ENCODE measurements at regions not wholly inside any gene's neighbourhood (a gene's known extent, or its start where the extent isn't known, plus 50 kb on each side); places are given as distances from the start of the nearest gene placed in this dataset.

GRCh38 chr5:14003513-14003912 is 59.0 kb upstream of the DNAH5 start:
- Histone ChIP-seq H3K4me3 (no peak overlapping the region), H3K4me1 (peaks cover 0 to 4% (median 0%) of the 10 kb centered on the region in 6 donors), H3K27ac (peak overlapping the region in 4 of 8 donors; percentile 26 to 50 (median 30)), H3K36me3 (no peaks in the 10 kb centered on the region), H3K27me3 (replicated peaks in 1 of 7) (no peaks in the 10 kb centered on the region), H3K9me3 (peaks cover 0 to 8% (median 2%) of the 10 kb centered on the region in 8 donors)
- TF ChIP-seq POLR2A (IDR thresholded peaks at IDR 0.05) (no peak), CTCF (IDR thresholded peaks at IDR 0.05 in 8 of 11, conservative IDR thresholded peaks at IDR 0.05 in 3 of 11) (no peak), POLR2AphosphoS5 (IDR thresholded peaks at IDR 0.05) (no peak)
- WGBS, 5 donors = 76 to 94% (median 91%) methylated on average over 2 of the region's 2 CpGs
- no peak for DNase-seq
- intact Hi-C loops (cut with DNase I; ENCODE audit: low total_unique reads) = no loop called here

- Histone ChIP-seq H3K4me3 (no peak overlapping the region), H3K4me1 (no peaks in the 10 kb centered on the region), H3K36me3 (no peaks in the 10 kb centered on the region), H3K27ac (no peak overlapping the region), H3K9me3 (peaks cover 0 to 21% (median 17%) of the 10 kb centered on the region in 8 donors), H3K27me3 (replicated peaks in 1 of 7) (peaks cover 0 to 9% (median 0%) of the 10 kb centered on the region in 7 donors)
- no peak for DNase-seq
- WGBS, 5 donors = 56 to 88% (median 64%) methylated on average over 4 of the region's 4 CpGs
- TF ChIP-seq POLR2AphosphoS5 (IDR thresholded peaks at IDR 0.05) = no peak
- intact Hi-C loops (cut with DNase I; ENCODE audit: low total_unique reads) = no loop called here
These were observed 53.8 kb upstream of the DNAH5 start for GRCh38 chr5:13998254-13998653.

- no peak for TF ChIP-seq CTCF (IDR thresholded peaks at IDR 0.05 in 8 of 11, conservative IDR thresholded peaks at IDR 0.05 in 3 of 11)
- TF ChIP-seq POLR2A (IDR thresholded peaks at IDR 0.05) = no peak
- no peak for TF ChIP-seq POLR2AphosphoS5 (IDR thresholded peaks at IDR 0.05)
- intact Hi-C loops (cut with DNase I; ENCODE audit: low total_unique reads) = no loop called here
- no peak overlapping the region for H3K27ac ChIP-seq
- no peak overlapping the region for H3K4me3 ChIP-seq
- no peaks in the 10 kb centered on the region for H3K4me1 ChIP-seq
- peaks cover 0 to 9% (median 0%) of the 10 kb centered on the region in 7 donors for H3K27me3 ChIP-seq (replicated peaks in 1 of 7)
- H3K9me3 ChIP-seq = peaks cover 0 to 21% (median 16%) of the 10 kb centered on the region in 8 donors
- H3K36me3 ChIP-seq = no peaks in the 10 kb centered on the region
- WGBS, 5 donors = 92 to 94% (median 93%) methylated on average over 2 of the region's 2 CpGs
- no peak for DNase-seq
These were observed 53.0 kb upstream of the DNAH5 start for GRCh38 chr5:13997514-13997913.

GRCh38 chr5:13994621-13995253 is 50.2 kb upstream of the DNAH5 start:
- H3K9me3 ChIP-seq = peaks cover 0 to 21% (median 16%) of the 10 kb centered on the region in 8 donors
- intact Hi-C loops (cut with DNase I; ENCODE audit: low total_unique reads) = no loop called here
- TF ChIP-seq POLR2A (IDR thresholded peaks at IDR 0.05) (no peak), POLR2AphosphoS5 (IDR thresholded peaks at IDR 0.05) (no peak), CTCF (IDR thresholded peaks at IDR 0.05 in 8 of 11, conservative IDR thresholded peaks at IDR 0.05 in 3 of 11) (no peak)
- no peaks in the 10 kb centered on the region for H3K36me3 ChIP-seq
- H3K27me3 ChIP-seq (replicated peaks in 1 of 7) = peaks cover 0 to 16% (median 0%) of the 10 kb centered on the region in 7 donors
- H3K4me3 ChIP-seq = no peak overlapping the region
- H3K27ac ChIP-seq = no peak overlapping the region
- WGBS, 5 donors = 56 to 76% (median 64%) methylated on average over 9 of the region's 9 CpGs
- DNase-seq = no peak
- no peaks in the 10 kb centered on the region for H3K4me1 ChIP-seq

Data from spleen (tissue), 11 donors.